GM13976 (cell line): ENCODE measurements at regions not wholly inside any gene's neighbourhood (a gene's known extent, or its start where the extent isn't known, plus 50 kb on each side); places are given as distances from the start of the nearest gene placed in this dataset.
A peak's percentile ranks its signal among the peaks of the same experiment; 100 is the strongest.
"Not testable (repeated sequence)": the region's sequence is repeated elsewhere in the genome, so short reads cannot be mapped to it uniquely, and the experiment has no call there.

ENCODE experiments used
- DNase-seq: peaks from one replicate; pipeline ENCODE4 v3.0.0; 2012; ENCODE audit warnings: low spot score
- in situ Hi-C: fragments of 300-500 bp; cut with MboI; formaldehyde crosslinking; loops from one replicate; pipeline ENCODE4 v1.12.0; 2022; ENCODE audit warnings: low sequenced_read_pairs, mixed read lengths, inconsistent platforms; ENCODE audit not compliant: unreplicated experiment
- TF ChIP-seq, protein P1 (sequence below): IDR thresholded peaks from 2 replicates; pipeline ENCODE4 v1.5.1; 2012; ENCODE audit warnings: borderline replicate concordance, mild to moderate bottlenecking; ENCODE audit not compliant: insufficient read depth; ENCODE audit errors: extremely low read depth, missing control alignments, control extremely low read depth

DNA sequence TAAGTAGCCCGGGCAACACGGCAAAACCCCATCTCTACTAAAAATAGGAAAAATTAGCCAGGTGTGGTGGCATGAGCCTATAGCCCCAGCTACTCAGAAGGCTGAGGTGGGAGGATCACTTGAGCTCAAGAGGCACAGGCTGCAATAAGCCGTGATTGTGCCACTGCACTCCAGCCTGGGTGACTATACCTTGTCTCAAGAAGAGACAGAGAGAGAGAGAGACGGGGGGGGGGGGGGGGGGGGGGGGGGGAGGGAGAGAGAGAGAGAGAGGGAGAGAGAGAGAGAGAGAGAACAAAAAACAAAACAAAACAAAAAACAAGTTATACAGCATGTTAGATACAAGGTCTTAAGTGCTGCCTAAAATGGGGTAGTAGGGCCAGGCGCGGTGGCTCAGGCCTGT is 77.8 kb upstream of the ZNF281 start:
- in situ Hi-C loops: loop anchor here (10.0 kb wide), 3 partner anchors 83 to 343 kb away; no protein-coding TSS in a partner anchor
- TF ChIP-seq, protein P1, sequence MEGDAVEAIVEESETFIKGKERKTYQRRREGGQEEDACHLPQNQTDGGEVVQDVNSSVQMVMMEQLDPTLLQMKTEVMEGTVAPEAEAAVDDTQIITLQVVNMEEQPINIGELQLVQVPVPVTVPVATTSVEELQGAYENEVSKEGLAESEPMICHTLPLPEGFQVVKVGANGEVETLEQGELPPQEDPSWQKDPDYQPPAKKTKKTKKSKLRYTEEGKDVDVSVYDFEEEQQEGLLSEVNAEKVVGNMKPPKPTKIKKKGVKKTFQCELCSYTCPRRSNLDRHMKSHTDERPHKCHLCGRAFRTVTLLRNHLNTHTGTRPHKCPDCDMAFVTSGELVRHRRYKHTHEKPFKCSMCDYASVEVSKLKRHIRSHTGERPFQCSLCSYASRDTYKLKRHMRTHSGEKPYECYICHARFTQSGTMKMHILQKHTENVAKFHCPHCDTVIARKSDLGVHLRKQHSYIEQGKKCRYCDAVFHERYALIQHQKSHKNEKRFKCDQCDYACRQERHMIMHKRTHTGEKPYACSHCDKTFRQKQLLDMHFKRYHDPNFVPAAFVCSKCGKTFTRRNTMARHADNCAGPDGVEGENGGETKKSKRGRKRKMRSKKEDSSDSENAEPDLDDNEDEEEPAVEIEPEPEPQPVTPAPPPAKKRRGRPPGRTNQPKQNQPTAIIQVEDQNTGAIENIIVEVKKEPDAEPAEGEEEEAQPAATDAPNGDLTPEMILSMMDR: no peak
- no peak for DNase-seq

DNA sequence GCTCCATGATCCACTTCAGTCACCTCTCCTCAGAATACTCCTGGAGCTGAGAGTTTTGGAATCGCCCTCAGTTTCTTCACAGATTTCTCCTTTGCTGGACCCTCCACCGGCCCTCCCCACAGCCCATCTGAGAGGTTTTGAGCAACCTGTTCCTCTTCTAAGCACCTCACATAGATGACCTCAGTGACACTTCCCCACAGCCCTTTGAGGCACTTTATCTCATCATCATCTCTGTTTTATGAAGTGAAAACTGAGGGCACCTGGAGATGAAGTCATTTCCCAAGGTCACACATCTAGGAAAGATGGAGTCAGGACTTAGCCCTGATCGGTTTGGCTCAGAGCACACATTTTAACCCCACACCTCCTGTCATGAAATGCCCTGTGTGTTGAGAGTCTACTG is 76.8 kb upstream of the ZNF281 start:
- in situ Hi-C loops: loop anchor here (10.0 kb wide), 3 partner anchors 82 to 342 kb away; no protein-coding TSS in a partner anchor
- TF ChIP-seq, protein P1: no peak
- no peak for DNase-seq

DNA sequence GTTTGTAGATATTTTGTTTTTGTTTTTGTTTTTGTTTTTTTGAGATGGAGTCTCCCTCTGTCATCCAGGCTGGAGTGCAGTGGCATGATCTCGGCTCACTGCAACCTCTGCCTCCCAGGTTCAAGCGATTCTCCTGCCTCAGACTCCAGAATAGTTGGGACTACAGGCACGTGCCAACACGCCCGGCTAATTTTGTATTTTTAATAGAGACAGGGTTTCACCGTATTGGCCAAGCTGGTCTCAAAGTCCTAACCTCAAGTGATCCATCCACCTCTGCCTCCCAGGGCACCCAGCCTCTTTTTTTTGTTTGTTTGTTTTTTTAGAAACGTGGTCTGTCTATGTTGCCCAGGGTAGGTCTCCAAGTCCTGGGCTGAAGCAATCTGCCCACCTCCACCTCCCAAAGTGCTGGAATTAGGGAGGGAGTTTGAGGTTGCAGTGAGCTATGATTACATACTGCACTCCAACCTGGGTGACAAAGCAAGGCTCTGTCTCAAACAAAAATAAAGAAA is 74.7 kb upstream of the ZNF281 start:
- not testable (repeated sequence) for DNase-seq
- in situ Hi-C loops: loop anchor here (10.0 kb wide), 3 partner anchors 80 to 340 kb away; no protein-coding TSS in a partner anchor

DNA sequence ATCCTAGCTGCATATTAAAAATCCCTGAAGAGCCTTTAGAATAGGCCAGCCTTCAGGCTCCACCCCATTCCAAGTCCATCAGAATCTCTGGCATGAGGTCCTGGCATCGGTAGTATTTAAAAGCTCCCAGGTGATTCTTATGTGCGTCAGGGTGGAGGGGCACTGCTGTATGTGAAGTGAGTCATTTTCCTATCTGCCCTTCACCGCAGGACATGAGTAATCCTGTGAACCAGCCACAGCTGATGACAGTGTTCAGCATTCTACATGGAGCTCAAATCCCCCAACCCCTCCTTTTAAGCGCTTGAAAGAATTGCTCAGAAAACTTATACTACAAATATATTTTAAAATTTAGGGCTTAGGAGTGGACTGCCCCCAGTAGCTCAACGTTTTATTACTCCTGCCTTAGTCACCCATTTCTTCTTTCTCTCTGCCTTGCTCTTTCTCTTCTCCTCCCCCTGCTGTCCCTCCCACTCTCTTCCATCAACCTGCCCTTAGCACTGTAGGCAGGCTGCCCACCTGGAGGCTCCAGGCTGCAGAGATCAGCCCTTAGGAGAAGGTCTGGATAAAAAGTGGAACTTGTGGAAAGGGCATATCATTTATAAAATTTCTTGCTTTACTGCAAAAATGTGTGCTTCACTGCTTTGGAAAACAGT is 73.8 kb upstream of the ZNF281 start:
- in situ Hi-C loops: loop anchor here (10.0 kb wide), 3 partner anchors 79 to 339 kb away; no protein-coding TSS in a partner anchor
- DNase-seq: peak; percentile 84
- TF ChIP-seq, protein P1: no peak

DNA sequence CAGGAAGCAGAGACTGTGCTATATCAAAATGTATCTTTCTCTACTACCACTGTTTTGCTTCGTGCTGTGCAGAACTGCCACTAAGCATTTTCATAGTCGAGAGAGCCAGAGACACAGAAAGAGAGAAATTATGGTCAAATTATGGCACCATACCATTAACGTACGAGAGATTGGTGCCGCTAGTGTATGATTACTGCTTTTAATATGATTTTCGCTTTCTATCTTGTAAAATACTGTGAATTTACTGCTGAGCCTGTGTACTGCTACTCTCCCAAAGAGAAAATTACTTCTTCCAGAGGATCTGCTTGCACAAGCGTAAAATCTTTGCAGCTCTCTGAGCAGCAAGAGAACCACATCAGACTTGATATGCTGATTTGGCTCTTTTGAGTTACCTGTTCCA is 71.1 kb upstream of the ZNF281 start:
- in situ Hi-C loops: loop anchor here (10.0 kb wide), 3 partner anchors 76 to 336 kb away; no protein-coding TSS in a partner anchor
- DNase-seq: no peak

DNA sequence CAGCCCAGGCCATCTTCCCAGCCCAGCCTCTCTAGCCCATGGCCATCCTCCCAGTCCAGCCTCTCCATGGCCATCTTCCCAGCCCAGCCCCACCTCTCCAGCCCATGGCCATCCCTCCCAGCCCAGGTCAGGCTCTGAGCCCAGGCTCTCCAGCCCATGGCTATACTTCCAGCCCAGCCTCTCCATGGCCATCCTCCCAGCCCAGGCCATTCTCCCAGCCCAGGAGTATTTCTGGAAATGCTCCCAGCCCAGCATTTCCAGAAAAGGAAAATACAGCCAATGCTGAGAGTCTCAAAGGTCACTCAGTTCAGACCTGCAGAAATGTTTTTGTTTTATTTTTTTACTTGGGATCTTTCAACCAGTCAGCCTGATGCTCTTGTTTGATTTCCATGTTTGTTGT is 70.0 kb upstream of the ZNF281 start:
- TF ChIP-seq, protein P1: no peak
- no peak for DNase-seq
- in situ Hi-C loops: loop anchor here (10.0 kb wide), 3 partner anchors 75 to 335 kb away; no protein-coding TSS in a partner anchor

More for the DNA sequence above, 71.1 kb upstream of the ZNF281 start:
- TF ChIP-seq, protein P1: no peak

DNA sequence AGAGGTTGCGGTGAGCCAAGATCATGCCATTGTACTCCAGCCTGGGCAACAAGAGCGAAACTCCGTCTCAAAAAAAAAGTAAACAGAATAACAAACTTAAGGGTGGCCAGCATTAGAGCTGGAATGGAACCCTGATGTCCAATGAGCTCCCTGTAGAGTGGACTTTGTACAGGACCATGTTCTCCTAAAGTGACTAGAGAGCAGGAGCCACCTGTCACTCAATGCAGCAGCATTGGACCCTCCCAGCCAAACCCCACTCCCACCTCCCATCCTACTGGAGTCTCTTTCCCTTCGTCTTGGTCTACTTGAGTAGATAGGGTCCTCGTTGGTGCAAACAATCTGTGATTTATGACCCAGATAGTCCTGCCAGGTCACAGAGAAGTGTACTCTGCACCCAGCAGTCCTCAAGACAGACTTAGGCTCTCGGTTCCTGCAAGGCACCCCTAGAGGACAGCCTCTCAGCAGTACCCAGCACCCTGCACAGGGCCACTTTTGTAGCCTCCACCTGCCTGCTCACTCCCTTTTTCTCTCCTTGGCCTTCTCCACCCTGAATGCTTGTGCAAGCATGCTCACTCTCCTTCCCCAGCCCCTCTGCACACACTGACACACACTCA is 69.2 kb upstream of the ZNF281 start:
- TF ChIP-seq, protein P1: no peak
- in situ Hi-C loops: no loop called here
- no peak for DNase-seq
